ENCODE measurements at regions not wholly inside any gene's neighbourhood (a gene's known extent, or its start where the extent isn't known, plus 50 kb on each side); places are given as distances from the start of the nearest gene placed in this dataset.
"Not testable (repeated sequence)": the region's sequence is repeated elsewhere in the genome, so short reads cannot be mapped to it uniquely, and the experiment has no call there.

- DNase-seq: no peak
Observed at GRCh38 chr5:145562931-145563330, 272.2 kb downstream of the PRELID2 start.

GRCh38 chr5:145558288-145558687 is 276.9 kb downstream of the PRELID2 start:
- DNase-seq: no peak

GRCh38 chr5:145557345-145557744 is 277.8 kb downstream of the PRELID2 start:
- no peak for DNase-seq

GRCh38 chr5:145554399-145554798 is 280.7 kb downstream of the PRELID2 start:
- no peak for DNase-seq

DNA sequence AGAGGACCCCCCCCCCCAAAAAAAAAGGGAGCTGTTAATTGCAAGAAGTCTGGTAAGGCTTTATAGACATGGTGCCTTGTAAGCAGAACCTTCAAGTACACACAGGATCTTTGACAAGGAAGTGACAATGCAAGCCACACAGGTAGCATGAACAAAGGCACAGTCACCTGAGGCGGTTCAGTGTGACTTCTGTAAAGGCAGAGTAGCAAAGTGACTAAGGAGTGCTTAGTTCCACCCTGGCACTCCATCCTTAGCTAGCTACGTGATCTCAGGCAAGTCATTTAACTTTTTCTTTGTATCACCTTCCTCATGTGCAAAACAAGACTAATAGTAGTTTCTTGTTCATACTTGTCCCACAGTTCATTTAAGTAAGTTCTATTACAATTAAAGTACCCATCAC is 282.0 kb downstream of the PRELID2 start:
- no peak for DNase-seq

- DNase-seq: no peak
Observed at GRCh38 chr5:145551714-145552113, 283.4 kb downstream of the PRELID2 start.

DNA sequence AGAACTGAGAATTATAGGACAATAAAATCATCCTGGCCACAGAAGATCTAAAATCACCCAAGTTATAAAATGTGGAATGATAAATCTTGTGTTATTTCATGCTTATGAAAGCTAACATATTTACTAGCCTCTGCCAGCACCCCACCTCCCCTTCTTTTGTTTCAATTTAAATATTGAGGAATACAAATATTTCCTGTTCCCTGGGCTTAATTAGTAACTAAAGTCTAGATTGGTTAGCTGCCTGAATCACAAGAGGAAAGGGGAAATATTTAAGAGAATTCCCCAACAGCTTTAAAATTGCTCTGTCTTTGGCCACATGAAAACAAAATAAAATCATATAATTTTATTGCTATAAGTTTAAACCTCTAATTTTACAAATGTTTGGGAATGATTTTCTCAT is 287.0 kb downstream of the PRELID2 start:
- DNase-seq: no peak

DNA sequence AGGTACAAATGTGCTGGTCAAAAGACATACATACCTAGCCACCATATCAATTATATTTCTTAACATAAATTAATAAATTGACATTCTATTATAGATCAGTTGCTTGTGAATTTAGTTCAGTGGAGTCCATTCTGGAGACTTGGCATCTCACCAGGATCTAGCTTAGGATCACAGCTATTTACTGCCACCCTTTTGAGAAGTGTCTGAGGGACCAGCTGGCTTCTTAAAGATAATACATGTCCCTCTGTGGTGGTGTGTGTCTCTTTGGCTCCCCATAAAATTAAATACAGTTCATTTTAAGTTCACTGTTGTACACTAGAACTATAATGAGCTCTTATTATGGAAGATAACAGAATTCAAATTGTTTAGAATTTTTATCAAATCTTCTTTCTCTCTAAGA is 290.7 kb downstream of the PRELID2 start:
- no peak for DNase-seq

- no peak for DNase-seq
Observed at GRCh38 chr5:145543968-145544367, 291.2 kb downstream of the PRELID2 start.

GRCh38 chr5:145540375-145540774 is 294.8 kb downstream of the PRELID2 start:
- no peak for DNase-seq

DNA sequence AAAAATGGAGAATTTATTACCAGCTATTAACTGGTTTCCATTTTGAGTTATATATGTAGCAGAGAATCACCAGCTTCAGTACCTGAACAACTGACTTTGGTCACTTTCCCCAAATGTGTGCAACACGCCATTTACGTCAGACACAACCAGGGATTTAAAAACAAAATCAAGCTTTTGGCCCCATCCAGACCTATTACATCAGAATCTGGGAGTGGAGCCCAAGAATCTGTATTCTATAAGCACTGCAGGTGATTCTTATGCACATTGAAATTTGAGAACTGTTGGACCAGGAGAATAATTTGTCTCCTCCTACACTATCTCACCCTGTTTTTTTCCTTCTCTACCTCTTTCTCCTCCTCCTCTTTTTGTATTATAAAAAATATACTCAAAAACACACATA is 295.9 kb downstream of the PRELID2 start:
- DNase-seq: no peak

- DNase-seq: no peak
Observed at GRCh38 chr5:145536133-145536532, 299.0 kb downstream of the PRELID2 start.

- DNase-seq: no peak
Observed at GRCh38 chr5:145531038-145531734, 304.0 kb downstream of the PRELID2 start.

DNA sequence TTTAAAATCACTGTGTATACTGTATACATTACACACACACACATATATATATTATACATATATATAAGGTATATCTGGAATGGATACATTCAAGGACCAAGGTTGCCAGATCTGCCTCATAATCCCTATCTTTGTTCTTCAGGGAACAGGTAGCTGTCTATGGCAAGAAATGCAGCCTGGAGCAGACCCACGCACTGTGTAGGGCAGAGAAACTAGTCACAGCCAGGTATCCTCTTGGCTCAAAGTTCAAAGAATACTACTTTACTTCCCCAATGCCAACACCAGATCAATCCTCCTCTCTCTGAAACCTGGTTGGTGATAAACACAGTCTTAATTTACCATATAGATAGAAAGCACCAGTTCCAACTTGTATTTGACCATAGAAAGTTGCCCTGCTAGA is 313.6 kb downstream of the PRELID2 start:
- DNase-seq: no peak

DNA sequence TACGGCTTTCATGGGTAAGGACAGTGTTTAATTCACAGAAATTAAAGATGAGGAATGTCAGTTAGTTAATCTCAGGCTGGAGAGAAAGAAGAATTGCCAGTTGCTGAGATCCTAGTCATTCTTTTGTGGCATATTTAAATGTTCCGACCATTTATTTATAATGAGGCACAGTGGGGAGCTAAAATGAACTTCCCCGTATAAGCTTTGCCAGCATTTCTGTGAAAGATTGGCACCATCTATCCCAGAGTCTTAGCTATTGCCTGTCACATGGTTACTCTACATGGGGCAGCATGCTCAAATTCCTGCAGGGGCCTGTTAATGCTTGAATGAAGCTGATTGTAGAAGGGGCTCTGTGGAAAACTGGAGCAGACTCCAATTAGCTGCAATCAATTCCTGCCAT is 314.1 kb downstream of the PRELID2 start:
- no peak for DNase-seq

- DNase-seq: no peak
Observed at GRCh38 chr5:145520335-145520734, 314.8 kb downstream of the PRELID2 start.

DNA sequence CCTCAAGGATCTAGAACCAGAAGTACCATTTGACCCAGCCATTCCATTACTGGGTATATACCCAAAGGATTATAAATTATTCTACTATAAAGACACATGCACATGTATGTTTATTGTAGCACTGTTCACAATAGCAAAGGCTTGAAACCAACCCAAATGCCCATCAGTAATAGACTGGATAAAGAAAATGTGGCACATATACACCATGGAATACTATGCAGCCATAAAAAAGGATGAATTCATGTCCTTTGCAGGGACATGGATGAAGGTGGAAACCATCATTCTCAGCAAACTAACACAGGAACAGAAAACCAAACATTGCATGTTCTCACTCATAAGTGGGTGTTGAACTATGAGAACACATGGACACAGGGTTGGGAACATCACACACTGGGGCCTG is 317.6 kb downstream of the PRELID2 start:
- not testable (repeated sequence) for DNase-seq

DNA sequence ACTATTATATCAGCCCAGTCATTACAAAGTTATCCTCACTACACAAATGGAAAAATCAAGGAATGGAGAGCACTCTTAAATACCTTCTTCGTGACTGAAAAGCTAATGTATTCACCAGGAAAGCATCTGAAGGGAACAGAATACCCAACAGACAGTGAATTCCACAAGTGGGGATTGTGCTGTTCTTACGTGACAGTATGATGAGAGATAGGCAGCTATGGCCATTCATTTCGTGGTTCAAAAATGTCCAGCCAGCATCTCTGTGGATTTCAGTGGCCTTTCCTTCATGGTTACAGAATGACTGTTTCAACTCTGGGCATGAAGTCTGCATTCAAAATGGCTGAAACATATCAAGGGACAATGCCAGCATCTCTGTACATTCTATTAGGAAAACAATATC is 323.8 kb downstream of the PRELID2 start:
- no peak for DNase-seq

GRCh38 chr5:145510769-145511168 is 324.4 kb downstream of the PRELID2 start:
- no peak for DNase-seq

DNA sequence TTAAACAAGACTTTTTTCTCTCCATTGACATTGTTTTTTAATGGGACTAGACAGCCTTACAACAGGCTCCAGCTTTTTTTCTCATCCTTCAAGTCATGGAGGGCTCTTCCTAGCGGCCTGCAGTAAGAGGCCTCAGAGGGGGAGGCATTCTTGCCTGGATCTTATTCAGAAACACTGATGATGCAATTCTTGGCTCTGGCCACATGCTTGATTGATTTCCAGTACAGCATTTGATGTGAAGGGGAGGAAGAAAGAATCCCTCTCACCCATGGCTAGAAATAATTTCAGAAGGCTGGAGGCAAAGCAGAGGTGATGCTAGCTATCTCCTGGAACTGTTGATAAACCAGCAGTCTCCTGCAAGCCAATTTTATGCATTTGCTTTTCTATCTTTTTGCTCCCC is 324.8 kb downstream of the PRELID2 start:
- DNase-seq: no peak

- DNase-seq: no peak
Observed at GRCh38 chr5:145509336-145510136, 325.6 kb downstream of the PRELID2 start.

DNA sequence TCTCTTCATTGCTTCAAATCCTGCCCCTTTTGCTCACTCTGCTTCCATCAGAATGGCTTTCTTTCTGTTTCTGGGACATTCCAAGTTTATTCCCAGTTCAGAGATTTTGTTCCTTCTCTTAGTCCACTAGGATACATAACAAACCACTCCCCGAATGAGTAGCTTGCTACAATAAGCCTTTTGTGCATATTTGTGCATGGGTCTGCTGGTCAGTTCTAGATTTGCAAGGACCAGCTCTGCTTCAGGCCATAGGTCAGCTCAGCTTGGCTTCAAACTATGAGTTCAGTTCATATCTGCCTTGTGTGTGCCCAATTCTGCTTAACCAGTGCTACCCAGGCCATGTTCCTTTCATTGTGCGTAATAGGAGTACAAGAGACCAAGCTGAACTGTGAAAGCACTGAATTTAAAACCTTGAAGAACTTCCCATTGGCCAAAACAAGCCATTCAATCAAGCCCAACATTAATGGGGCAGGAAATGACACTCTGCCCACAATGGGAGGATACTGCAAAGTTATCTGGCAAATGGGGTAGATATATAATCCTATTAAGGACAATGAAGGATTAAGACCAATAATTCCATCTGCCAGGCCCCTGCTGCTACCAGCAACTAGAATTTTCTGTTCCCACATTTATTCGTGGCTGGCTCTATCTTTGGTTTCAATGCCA is 328.8 kb downstream of the PRELID2 start:
- DNase-seq: no peak

- DNase-seq: no peak
Observed at GRCh38 chr5:145502906-145503305, 332.2 kb downstream of the PRELID2 start.

DNA sequence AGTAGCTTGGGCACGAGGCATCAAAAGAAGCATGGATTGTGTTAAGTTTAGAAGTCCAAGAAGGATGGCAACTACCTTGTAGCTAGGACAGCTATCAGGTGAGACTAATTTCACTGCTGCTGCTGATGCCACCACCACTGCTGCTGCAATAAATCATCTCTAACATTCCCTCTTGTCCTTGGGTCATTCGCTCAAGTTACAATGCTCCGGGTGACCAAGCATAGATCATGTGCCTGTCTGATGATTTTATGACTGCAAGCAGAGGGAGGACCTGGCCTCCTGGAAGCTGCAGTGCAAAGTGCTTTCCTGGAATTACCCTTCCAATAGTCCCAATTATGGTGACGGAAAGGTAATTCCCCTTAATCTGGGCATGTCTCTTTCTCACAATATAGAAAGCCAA is 334.4 kb downstream of the PRELID2 start:
- DNase-seq: no peak
